Adipose tissue (tissue), 3 donors: ENCODE measurements at regions not wholly inside any gene's neighbourhood (a gene's known extent, or its start where the extent isn't known, plus 50 kb on each side); places are given as distances from the start of the nearest gene placed in this dataset.
"Not testable (repeated sequence)": the region's sequence is repeated elsewhere in the genome, so short reads cannot be mapped to it uniquely, and the experiment has no call there.

Experiments used
- H3K27ac ChIP-seq: one replicate; pipeline ENCODE4 v1.5.1; 2013; ENCODE audit warnings: low read depth, low read length
- WGBS, 3 donors: extraction: QIAGEN DNeasy Blood & Tissue Kit; methylation state at CpG; one replicate each; pipeline ENCODE4 v1.1.7; 2013; 5-methylcytosine and 5-hydroxymethylcytosine counted together
- donor health status: healthy with polysubstance abuse.
- donor health status: Bipolar disorder and iron deficiency.
- donor health status: healthy.

GRCh38 chrX:40391662-40392061 is 189.1 kb upstream of the ATP6AP2 start:
- WGBS, 3 donors = 42 to 92% (median 50%) methylated on average over 3 of the region's 3 CpGs

DNA sequence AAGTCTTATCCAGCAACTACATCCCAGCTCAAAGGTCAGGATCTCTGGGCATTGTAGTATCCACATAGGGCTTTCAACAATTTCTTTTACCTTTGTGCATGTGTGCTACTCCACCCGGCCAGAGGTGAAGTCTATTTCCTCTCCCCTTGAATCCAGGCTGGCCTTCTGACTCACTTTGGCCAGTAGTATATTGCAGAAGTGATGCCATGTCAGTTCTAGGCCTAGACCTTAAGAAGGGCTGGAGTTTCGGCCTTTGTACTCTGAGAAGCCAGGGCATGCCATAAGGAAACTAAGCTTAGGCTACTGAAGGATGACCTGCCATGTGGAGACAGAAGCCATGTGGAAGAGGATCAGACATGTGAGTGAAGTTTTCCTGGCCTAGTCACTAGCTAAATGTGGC is 191.2 kb upstream of the ATP6AP2 start:
- 68 to 94% (median 89%) methylated on average over 2 of the region's 2 CpGs for WGBS, 3 donors
- no peak overlapping the region for H3K27ac ChIP-seq

More at GRCh38 chrX:40391662-40392061, 189.1 kb upstream of the ATP6AP2 start:
- no peak overlapping the region for H3K27ac ChIP-seq

DNA sequence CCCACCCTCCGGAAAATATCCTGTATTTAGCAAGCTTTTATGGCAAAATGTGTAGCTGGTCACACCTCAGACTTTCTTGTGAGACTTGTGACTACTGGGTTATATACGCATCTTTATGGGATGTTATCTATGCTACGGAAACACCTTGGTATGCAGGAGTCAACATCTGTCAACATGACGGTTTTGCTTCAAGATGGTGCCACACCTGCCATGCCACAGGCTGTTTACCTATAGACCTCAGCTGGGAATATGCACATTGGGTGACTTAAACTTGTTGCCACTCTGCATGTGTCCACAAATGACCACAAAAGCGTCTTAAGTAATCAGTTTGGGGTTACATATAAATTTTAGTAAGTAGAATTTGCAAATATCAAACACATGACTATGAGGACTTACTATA is 192.3 kb upstream of the ATP6AP2 start:
- WGBS, 3 donors = 86 to 94% (median 93%) methylated on average over 5 of the region's 5 CpGs

DNA sequence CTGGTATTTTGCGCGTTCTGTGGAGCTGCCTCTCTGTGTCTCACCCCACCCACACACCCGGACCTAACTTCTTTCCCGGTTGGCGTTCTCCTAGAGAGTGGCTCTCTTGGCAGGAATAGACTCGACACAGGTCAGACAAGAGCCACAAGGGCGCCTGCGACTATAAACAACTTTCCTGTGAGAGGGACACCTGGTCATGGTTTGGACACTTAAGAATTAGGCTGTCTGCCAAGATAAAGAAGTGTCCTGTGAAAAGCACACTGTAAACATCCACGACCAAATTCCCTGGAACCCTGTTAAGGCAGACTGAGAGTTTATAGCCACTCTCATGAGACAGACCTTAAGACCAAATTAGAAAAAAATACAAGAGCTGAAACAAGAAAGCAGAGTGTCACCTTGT is 192.9 kb upstream of the ATP6AP2 start:
- 42 to 72% (median 63%) methylated on average over 8 to 9 of the region's 9 CpGs for WGBS, 3 donors
- H3K27ac ChIP-seq = not testable (repeated sequence)

More for the DNA sequence above, 192.3 kb upstream of the ATP6AP2 start:
- no peak overlapping the region for H3K27ac ChIP-seq

GRCh38 chrX:40387311-40387710 is 193.5 kb upstream of the ATP6AP2 start:
- WGBS, 3 donors = 70 to 95% (median 80%) methylated on average over 5 to 7 of the region's 7 CpGs
- H3K27ac ChIP-seq = not testable (repeated sequence)

DNA sequence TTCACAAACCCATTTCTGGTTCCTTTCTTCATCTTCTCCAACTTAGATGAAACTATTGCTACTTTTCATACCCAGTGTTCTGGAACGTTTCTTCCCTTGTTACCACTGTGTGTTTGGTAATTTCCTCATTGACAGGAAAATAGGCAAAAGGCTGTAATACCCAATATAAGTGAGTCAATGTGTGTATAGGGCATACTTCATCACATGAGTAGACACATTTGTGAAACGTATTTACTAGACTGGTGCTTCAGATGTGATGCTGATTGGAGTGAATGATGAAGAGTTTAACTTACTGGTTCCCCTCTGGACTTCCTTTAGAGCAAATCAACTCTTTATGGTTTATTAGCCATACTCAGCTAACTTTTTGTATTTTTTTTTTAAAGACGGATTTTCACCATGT is 195.1 kb upstream of the ATP6AP2 start:
- no peak overlapping the region for H3K27ac ChIP-seq
- 51 to 82% (median 52%) methylated on average over 3 of the region's 3 CpGs for WGBS, 3 donors

DNA sequence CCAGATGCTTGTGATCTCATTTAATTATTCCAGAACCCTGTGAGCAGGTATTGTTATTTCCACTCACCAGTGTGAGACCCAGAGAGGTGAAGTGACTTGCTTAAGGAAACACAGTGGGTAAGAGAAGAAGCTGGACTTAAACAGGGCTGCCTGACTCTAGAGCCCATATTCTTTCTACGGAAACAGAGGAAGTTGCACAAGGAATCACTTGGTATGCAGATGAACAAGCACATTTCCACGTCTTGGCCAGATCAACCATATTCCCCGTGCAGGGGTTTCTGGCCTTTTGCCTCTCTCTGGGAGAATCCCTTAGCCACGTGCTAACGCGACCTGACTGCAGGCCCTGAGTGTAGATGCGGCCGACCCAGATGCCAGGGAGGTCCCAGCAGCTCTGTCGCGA is 195.5 kb upstream of the ATP6AP2 start:
- no peak overlapping the region for H3K27ac ChIP-seq
- 48 to 89% (median 64%) methylated on average over 10 of the region's 10 CpGs for WGBS, 3 donors

DNA sequence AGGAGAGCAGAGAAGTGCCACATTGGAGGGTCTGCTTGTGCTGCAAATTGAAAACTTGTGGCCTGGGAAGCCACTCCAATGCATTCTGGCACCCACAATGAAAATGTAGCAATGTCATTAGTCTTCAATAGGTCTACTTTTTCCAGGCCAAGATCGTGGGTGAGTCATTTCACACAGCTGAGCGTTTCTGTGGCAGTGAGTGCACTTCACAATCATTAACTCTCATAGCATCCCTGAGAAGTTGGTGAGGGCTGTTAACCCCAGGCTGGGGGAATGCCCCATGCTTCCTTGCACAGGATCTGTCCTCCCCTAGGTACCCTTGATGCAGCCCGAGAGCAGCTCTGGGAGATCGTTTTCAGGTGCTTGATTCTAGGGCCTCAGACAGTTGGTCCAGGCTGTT is 196.8 kb upstream of the ATP6AP2 start:
- 73 to 77% (median 76%) methylated on average over 4 of the region's 4 CpGs for WGBS, 3 donors
- no peak overlapping the region for H3K27ac ChIP-seq

- 53 to 90% (median 62%) methylated on average over 6 of the region's 6 CpGs for WGBS, 3 donors
- H3K27ac ChIP-seq = no peak overlapping the region
Observed at GRCh38 chrX:40383360-40383759, 197.4 kb upstream of the ATP6AP2 start.

DNA sequence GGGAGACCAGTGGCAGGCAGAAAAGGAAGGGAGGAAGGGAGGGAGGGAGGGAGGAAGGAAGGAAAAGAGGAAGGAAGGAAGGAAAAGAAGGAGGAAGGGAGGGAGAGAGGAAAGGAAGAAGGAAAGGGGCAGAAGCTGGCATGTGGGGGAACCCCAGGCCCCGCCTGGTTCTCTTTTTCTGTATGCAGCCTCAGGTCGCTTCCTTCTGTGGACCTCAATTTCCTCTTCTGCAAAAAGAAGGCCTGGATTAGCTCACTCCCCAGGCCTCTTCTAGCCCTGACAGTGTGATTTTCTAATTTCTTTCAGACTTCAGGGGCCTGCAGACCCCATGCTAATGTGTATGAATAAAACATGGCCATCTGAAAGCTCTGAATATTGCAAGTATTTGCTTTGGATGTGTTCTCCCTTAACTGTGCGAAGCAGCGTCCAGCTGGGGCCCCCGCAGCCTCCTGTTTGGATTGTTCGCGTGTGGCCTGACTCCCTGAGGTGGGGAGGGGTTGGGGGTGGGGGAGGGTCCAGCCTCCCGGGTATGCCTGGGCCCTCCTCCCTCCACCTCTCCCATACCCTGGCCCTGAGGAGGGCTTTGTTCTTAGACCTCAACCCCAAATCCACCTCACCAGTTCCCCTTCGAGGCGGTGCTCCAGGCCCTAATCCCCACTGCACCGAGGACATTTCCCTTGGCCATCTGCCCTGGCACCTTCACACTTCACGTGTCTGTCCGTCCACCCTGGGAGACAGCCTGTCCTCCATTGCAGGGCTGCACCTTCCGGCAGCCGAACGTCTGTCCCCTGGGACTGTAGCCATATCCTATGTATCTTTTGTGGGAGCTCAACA is 199.9 kb upstream of the ATP6AP2 start:
- H3K27ac ChIP-seq = no peak overlapping the region
- 45 to 80% (median 54%) methylated on average over 15 to 16 of the region's 16 CpGs for WGBS, 3 donors

DNA sequence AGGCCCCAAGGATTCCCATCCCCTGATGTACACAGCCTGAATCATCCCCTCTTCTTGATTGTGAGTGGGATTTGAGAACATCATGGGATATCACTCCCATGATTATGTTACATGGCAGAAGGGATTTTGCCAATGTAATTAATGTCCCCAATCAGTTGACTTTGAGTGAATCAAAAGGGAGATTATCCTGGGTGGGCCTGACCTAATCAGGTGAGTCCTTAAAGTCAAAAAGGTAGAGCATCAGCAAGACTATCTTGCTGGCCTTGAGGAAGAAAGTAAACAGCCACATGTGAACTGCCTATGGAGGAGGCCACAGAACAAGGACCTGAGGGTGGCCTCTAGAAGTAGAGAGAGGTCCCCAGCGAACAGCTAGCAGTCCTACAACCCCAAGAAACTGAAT is 203.1 kb upstream of the ATP6AP2 start:
- no peak overlapping the region for H3K27ac ChIP-seq

GRCh38 chrX:40374486-40374885 is 206.3 kb upstream of the ATP6AP2 start:
- 82 to 94% (median 93%) methylated on average over 2 of the region's 2 CpGs for WGBS, 3 donors
- no peak overlapping the region for H3K27ac ChIP-seq

More for the DNA sequence above, 203.1 kb upstream of the ATP6AP2 start:
- 83 to 100% (median 86%) methylated on average over 1 of the region's 1 CpG for WGBS, 3 donors

- H3K27ac ChIP-seq = no peak overlapping the region
Observed at GRCh38 chrX:40373641-40374040, 207.1 kb upstream of the ATP6AP2 start.

DNA sequence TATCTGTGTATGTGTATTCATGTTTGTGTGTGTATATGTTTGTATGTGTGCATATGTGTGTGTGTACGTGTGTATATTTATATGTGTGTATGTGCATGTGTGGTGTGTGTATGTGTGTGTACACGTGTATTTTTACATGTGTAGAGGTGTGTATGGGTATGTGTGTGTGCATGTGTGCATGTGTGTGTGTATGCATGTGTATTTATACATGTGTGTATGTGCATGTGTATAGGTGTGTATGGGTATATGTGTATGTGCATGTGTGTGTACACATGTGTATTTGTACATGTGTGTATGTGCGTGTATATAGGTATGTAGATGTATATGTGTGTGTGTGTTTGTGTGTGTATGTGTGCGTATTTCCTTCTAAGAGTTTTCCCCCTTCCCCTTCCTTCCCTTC is 207.7 kb upstream of the ATP6AP2 start:
- WGBS, 3 donors = 88 to 95% (median 91%) methylated on average over 4 of the region's 4 CpGs
- H3K27ac ChIP-seq = no peak overlapping the region

DNA sequence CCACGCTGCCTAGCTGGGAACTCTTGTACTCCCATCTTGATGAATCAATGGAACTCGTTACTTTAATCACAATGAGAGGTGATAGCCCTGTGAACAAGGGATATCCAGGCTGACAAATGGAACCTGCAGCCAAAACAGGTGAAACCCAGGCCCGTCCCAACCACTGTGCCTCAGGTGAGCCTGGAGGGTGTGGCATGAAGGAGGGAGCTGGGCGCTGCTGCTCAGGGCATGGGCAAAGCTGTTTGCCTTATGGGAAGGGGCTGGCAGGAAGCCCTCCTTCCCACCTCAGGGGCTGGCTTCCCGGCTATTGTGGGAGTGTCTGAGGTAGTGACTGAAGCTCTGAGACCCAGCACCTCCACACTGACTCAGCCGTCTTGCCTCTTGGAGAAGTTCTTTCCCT is 209.4 kb upstream of the ATP6AP2 start:
- 73 to 91% (median 91%) methylated on average over 4 to 6 of the region's 6 CpGs for WGBS, 3 donors
- H3K27ac ChIP-seq = no peak overlapping the region

DNA sequence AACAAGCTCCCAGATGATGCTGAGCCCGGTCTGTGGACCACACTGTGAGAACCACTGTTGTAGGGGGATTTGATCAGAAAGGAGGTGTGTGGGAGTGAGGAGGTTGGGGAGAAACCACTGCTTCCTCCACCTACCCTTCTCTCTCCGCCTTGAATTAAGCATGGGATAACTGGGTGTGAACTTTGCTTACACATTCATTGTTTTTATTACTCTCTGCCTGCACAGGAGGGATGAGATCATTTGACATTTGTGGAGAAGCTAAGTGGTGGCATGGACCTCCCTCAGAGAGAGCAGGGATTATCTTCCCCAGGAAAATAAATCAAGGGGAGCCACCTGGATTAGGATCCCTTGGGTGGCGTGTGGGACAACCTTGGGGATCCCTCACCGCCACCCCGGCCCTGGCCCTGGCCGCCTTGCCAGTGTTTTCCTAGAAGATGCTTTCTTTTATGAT is 212.1 kb upstream of the ATP6AP2 start:
- 80 to 87% (median 84%) methylated on average over 5 to 6 of the region's 6 CpGs for WGBS, 3 donors
- no peak overlapping the region for H3K27ac ChIP-seq

DNA sequence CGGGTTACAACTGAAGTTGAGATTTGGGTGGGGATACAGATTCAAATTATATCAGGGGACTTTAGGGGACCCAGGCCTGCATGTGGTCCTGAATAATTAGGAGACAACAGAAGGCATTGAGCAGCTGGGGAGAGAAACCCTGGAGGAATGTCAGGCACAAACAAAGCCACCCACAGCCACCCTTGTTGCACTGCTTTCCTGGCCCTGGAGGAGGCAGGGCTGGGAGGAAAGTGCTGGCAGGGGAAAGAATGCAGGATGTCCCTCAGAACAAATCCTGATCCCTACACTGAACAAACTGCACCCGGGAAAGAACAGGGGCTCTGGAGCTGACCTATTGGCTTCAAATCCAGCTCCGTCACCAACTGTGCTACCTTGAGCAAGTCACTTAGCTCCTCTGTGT is 214.1 kb upstream of the ATP6AP2 start:
- WGBS, 3 donors = 61 to 83% (median 77%) methylated on average over 2 to 3 of the region's 3 CpGs
- no peak overlapping the region for H3K27ac ChIP-seq

- 86 to 95% (median 91%) methylated on average over 14 of the region's 14 CpGs for WGBS, 3 donors
- not testable (repeated sequence) for H3K27ac ChIP-seq
Observed at GRCh38 chrX:40362291-40362690, 218.5 kb upstream of the ATP6AP2 start.

GRCh38 chrX:40360557-40360956 is 220.2 kb upstream of the ATP6AP2 start:
- H3K27ac ChIP-seq = no peak overlapping the region
- 90 to 95% (median 94%) methylated on average over 16 to 24 of the region's 24 CpGs for WGBS, 3 donors

GRCh38 chrX:40359593-40359992 is 221.2 kb upstream of the ATP6AP2 start:
- no peak overlapping the region for H3K27ac ChIP-seq
- 93 to 98% (median 94%) methylated on average over 16 to 17 of the region's 17 CpGs for WGBS, 3 donors
